ENCODE measurements at regions not wholly inside any gene's neighbourhood (a gene's known extent, or its start where the extent isn't known, plus 50 kb on each side); places are given as distances from the start of the nearest gene placed in this dataset.

GRCh38 chr15:67895237-67895636 lies 55.4 kb upstream of the RNU6-1 start (continued):
- no peak for TF ChIP-seq POLR2AphosphoS5 (IDR thresholded peaks at IDR 0.05; ENCODE audit: low read depth, low read length)
- TF ChIP-seq POLR2A (IDR thresholded peaks at IDR 0.05; ENCODE audit: borderline replicate concordance, extremely low read depth, insufficient read depth, insufficient read length), result no peak
- no peak for TF ChIP-seq EZH2phosphoT487 (IDR thresholded peaks at IDR 0.05; ENCODE audit: borderline replicate concordance)
- TF ChIP-seq ELF1 (IDR thresholded peaks at IDR 0.05; ENCODE audit: borderline replicate concordance, low read depth), result no peak
- TF ChIP-seq ZFX (IDR thresholded peaks at IDR 0.05), result no peak
- no peak for TF ChIP-seq JUND (IDR thresholded peaks at IDR 0.05)
- no peak for TF ChIP-seq FOSL1 (IDR thresholded peaks at IDR 0.05; ENCODE audit: low read depth)
- TF ChIP-seq CBX3 (IDR thresholded peaks at IDR 0.05; ENCODE audit: low read depth), result no peak
- TF ChIP-seq CEBPB (IDR thresholded peaks at IDR 0.05; ENCODE audit: low read depth), result no peak
- TF ChIP-seq SIN3A (IDR thresholded peaks at IDR 0.05; ENCODE audit: low read depth), result no peak

GRCh38 chr15:67897646-67898339 lies 57.9 kb upstream of the RNU6-1 start:
- H3K27me3 ChIP-seq (ENCODE audit: insufficient read depth, low read length), result no peaks in the 10 kb centered on the region
- no peak for DNase-seq (ENCODE audit: low read depth, low spot score)
- no peak for TF ChIP-seq RAD21 (IDR thresholded peaks at IDR 0.05; ENCODE audit: low read depth)
- no peak for TF ChIP-seq ATF3 (IDR thresholded peaks at IDR 0.05)
- TF ChIP-seq SRF (IDR thresholded peaks at IDR 0.05; ENCODE audit: low read depth), result no peak
- no peak for TF ChIP-seq REST (IDR thresholded peaks at IDR 0.05; ENCODE audit: low read depth)
- TF ChIP-seq EGR1 (IDR thresholded peaks at IDR 0.05; ENCODE audit: low read depth), result no peak
- TF ChIP-seq CTCF (IDR thresholded peaks at IDR 0.05 in 2 of 3, conservative IDR thresholded peaks at IDR 0.05 in 1 of 3; ENCODE audit: borderline replicate concordance in 1 of 3, insufficient read depth in 1 of 3, low read depth in 2 of 3, low read length in 2 of 3), result no peak
- no peak for TF ChIP-seq POLR2AphosphoS5 (IDR thresholded peaks at IDR 0.05; ENCODE audit: low read depth, low read length)
- no peak for TF ChIP-seq ZFX (IDR thresholded peaks at IDR 0.05)
- TF ChIP-seq JUND (IDR thresholded peaks at IDR 0.05), result no peak
- TF ChIP-seq SP1 (IDR thresholded peaks at IDR 0.05; ENCODE audit: low read depth), result no peak
- TF ChIP-seq ZNF274 (IDR thresholded peaks at IDR 0.05; ENCODE audit: low read depth, low read length), result no peak
- no peak for TF ChIP-seq ZBTB33 (IDR thresholded peaks at IDR 0.05; ENCODE audit: extremely low read depth, insufficient replicate concordance, low read length)
- no peak for TF ChIP-seq EZH2 (IDR thresholded peaks at IDR 0.05)

More at GRCh38 chr15:67897646-67898339, 57.9 kb upstream of the RNU6-1 start:
- Histone ChIP-seq H3K27ac (ENCODE audit: low read depth, low read length) (no peak overlapping the region), H3K4me2 (ENCODE audit: low read length) (no peak overlapping the region), H3K9me3 (ENCODE audit: control insufficient read depth in 1 of 2, insufficient read depth in 1 of 2, low read depth in 1 of 2, low read length in 2 of 2) (peaks cover 7 to 8% of the 10 kb centered on the region in 2 experiments; a peak in 2 of 4 replicates), H3K9me2 (ENCODE audit: insufficient read depth) (no peaks in the 10 kb centered on the region), H3K79me2 (ENCODE audit: insufficient read depth, low read length) (no peaks in the 10 kb centered on the region), H3K9ac (ENCODE audit: low read length) (no peak overlapping the region), H3K4me3 (replicated peaks in 1 of 2; ENCODE audit: low read depth in 1 of 2, low read length in 2 of 2) (no peak overlapping the region), H3K36me3 (ENCODE audit: control insufficient read depth in 1 of 2, insufficient read depth in 2 of 2, low read length in 2 of 2) (no peaks in the 10 kb centered on the region), H3K4me1 (ENCODE audit: control insufficient read depth in 1 of 2, insufficient read depth in 2 of 2, low read length in 2 of 2) (no peaks in the 10 kb centered on the region), H4K20me1 (ENCODE audit: insufficient read depth) (no peaks in the 10 kb centered on the region), H2AFZ (ENCODE audit: low read depth, low read length, poor library complexity, severe bottlenecking) (no peak overlapping the region)
- intact Hi-C loops (cut with micrococcal nuclease), result no loop called here
- ChIA-PET RAD21 (ENCODE audit: low non-redundant PET in 1 of 2, low total read pairs in 2 of 2, uncharacterized antibody in 2 of 2, unreplicated experiment in 2 of 2) (no interaction called here), POLR2A (no interaction called here), CTCF (no interaction called here)
- BruUV-seq (replicated peaks), result no TSS peak
- no peak for ATAC-seq

Data from HCT116 (cell line).